GM10248 (cell line): ENCODE measurements at regions not wholly inside any gene's neighbourhood (a gene's known extent, or its start where the extent isn't known, plus 50 kb on each side); places are given as distances from the start of the nearest gene placed in this dataset.

Source experiments
- CTCF ChIA-PET: fragments of 300-600 bp; sonication (Branson Sonifier 250); formaldehyde crosslinking; extraction: SDS; loops from one replicate; lab custom pipeline; 2021; ENCODE audit warnings: antibody characterized with exemption; lab: Yijun Ruan, JAX
- POLR2A ChIA-PET: fragments of 350-650 bp; sonication (Branson Sonifier 250); formaldehyde crosslinking; extraction: SDS; loops from one replicate; lab custom pipeline; 2020; ENCODE audit warnings: antibody characterized with exemption; lab: Yijun Ruan, JAX
- DNase-seq: peaks from one replicate; pipeline ENCODE4 v3.0.0; 2012; ENCODE audit errors: extremely low spot score
- TF ChIP-seq, protein P1 (sequence below): IDR thresholded peaks from 2 replicates; pipeline ENCODE4 v1.5.1; 2012; ENCODE audit warnings: mild to moderate bottlenecking, low read depth; ENCODE audit errors: extremely low read depth, missing control alignments, control extremely low read depth

DNA sequence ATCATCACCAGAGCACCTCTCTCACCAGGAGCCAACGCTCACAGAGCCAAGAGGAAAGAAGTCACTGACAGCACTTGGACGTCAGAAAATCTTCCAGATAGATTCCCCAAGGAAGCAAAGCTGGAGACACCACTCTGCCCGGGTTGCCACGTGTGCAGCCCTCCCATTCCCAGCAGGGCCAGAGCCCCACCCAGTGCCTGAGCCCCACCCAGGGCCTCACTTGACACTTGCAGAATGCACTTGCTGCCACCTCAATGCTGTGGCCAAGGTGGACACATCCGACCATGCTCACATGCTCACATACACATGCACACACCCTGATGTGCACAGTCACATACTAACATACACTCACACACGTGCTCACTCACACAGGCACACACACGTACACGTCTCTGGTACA is 240.7 kb downstream of the RBFOX3 start:
- ChIA-PET POLR2A (no interaction called here), CTCF (no interaction called here)
- DNase-seq, result no peak
- TF ChIP-seq, protein P1, sequence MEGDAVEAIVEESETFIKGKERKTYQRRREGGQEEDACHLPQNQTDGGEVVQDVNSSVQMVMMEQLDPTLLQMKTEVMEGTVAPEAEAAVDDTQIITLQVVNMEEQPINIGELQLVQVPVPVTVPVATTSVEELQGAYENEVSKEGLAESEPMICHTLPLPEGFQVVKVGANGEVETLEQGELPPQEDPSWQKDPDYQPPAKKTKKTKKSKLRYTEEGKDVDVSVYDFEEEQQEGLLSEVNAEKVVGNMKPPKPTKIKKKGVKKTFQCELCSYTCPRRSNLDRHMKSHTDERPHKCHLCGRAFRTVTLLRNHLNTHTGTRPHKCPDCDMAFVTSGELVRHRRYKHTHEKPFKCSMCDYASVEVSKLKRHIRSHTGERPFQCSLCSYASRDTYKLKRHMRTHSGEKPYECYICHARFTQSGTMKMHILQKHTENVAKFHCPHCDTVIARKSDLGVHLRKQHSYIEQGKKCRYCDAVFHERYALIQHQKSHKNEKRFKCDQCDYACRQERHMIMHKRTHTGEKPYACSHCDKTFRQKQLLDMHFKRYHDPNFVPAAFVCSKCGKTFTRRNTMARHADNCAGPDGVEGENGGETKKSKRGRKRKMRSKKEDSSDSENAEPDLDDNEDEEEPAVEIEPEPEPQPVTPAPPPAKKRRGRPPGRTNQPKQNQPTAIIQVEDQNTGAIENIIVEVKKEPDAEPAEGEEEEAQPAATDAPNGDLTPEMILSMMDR, result no peak

DNA sequence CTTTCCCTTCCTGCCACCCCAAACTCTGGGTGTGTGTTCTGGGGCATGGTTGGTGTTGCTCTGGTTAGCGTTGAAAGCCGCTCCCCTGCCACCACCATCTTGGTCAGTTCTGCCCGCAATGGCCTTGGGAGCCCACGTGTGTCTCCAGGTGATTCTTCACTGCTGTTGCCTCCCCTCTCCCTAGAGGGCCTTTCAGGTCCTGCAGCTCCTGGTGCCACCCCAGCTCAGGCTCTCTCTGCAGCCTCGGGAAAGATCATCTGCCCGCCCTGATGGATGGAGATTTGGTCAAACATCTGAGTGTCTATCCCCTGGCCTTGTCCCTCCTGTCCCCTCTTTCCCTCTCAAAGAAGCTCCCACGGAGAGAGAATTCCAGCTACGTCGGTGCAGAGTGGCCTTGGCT is 241.3 kb downstream of the RBFOX3 start:
- ChIA-PET CTCF (no interaction called here), POLR2A (no interaction called here)
- no peak for DNase-seq
- TF ChIP-seq, protein P1, result no peak

DNA sequence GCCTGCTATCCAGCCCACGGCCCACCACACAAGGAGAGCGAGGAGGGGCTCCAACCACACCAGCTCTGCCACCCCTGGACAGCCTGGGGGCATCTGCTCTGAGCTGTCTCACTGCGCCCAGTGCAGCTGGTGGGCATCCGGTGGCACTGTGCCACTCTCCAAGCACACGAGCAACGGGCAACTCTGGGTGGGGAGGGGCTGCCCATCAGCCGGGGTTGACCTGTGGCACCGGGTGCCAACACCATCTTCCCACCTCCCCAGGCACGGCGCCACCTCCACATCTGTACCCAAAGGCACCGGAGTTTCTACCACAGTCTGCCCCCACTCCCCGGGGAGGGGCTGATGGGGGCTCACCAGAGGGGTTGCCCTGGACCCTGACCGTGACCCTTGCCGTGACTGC is 241.8 kb downstream of the RBFOX3 start:
- ChIA-PET POLR2A (no interaction called here), CTCF (no interaction called here)
- no peak for DNase-seq
- TF ChIP-seq, protein P1, result no peak

GRCh38 chr17:79368521-79368920 is 242.3 kb downstream of the RBFOX3 start:
- DNase-seq, result no peak
- TF ChIP-seq, protein P1, result no peak
- ChIA-PET CTCF (no interaction called here), POLR2A (no interaction called here)

DNA sequence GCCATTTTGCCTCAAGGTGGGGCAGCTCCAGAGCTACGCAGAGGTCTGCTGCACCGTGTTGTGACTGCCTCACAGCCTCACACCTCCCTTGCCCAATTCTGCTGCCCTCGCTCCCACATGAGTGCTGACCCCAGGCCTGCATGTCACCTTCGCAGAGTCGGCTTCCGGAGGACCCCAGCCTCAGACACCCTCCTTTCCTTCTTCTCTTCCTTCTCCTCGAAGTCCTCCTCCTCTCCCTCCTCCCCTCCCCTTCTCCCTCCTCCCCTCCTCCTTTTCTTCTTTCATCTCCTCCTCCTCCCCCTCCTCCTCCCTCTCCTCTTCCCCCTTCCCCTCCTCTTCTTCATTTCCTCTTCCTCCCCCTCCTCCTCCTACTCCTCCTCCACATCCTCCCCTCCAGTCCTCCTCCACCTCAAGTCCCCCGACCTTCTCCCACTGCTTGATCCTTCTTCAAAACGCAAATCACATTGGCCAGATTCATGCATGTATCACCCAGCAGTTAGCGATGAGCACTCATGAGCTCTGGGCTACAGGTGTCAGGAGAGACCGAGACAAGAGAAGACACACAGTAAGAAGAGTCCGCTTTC is 243.8 kb downstream of the RBFOX3 start:
- no peak for DNase-seq
- TF ChIP-seq, protein P1, result no peak
- ChIA-PET POLR2A (no interaction called here), CTCF (interaction anchor here (0.9 kb wide), 1 partner anchor 27 kb away, joined by 3 read pairs; no protein-coding TSS in a partner anchor)

DNA sequence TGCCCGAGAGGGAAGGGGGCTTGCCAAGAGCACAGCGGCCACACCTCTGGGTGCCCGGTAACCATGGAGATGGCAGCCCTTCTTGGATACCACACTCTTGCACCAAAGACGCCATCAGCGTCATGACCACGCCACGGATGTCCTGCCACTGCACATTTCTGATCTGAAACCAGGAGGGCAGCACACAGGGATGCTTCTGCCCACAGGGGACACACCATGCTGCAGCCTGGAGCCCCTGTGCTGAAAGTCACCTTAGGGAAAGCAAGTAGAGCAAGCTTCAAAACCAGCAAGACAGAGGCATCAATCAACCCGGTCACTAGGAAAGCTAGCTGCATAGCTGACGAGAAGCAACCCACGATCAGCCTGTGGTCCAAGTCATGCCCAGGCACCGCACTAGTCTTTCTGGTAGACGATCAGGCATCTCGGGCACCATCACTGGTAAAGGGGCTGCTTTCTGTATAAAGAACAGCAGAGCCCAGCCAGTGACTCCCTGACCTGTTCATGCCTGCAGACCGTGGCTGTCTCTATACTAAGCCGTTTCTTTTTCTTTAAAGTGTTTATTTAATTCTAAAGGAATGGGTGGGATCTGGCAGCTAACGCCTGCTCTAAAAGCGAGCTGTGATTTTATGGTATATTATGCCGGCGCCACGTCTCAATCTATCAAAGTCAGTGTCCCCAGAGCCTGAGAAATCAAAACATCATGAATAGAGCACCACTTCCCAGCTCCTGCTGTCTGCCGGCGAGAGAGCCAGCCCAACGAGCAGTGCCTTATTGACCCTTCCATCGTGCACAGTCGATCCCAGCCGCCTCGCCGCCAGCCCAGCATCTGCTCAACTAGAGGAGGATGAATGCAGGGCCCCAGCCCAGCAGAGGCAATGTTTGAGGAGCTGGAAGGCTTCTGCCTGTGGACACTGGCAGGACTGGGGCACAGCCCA is 244.7 kb downstream of the RBFOX3 start:
- CTCF ChIA-PET, result no interaction called here
- DNase-seq, result no peak
- TF ChIP-seq, protein P1, result no peak
- POLR2A ChIA-PET, result no interaction called here
